22Rv1 (cell line): ENCODE measurements at regions not wholly inside any gene's neighbourhood (a gene's known extent, or its start where the extent isn't known, plus 50 kb on each side); places are given as distances from the start of the nearest gene placed in this dataset.

ENCODE experiments used
- CTCF ChIP-seq: fragments of 450-650 bp; IDR thresholded peaks from 2 replicates; pipeline ENCODE4 v1.5.1; 2017; ENCODE audit warnings: mild to moderate bottlenecking
- ZFX ChIP-seq: fragments of 450-650 bp; IDR thresholded peaks from 2 replicates; pipeline ENCODE4 v1.6.1; 2017; ENCODE audit warnings: antibody characterized with exemption, borderline replicate concordance

DNA sequence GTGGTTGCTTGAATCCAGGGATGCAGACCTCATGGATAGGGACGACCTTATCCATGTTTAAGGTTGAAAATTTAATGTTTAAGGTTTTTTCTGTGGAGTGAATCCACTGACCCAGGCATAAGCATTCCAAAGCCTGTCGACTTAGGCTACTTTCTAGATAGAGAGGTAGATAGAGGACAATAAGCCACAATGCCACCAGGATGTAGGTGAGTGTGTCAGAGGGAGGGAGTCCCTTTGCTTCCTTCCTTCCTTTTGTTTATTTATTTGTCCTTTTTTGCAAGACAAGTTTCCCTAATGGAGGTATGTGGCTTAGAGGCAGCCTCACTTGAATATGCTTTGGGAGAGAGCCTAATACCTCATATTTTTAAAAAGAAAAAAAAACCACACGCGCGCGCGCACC is 834.2 kb upstream of the SOX9 start:
- TF ChIP-seq CTCF: no peak
- TF ChIP-seq ZFX: no peak
